HFFc6 (cell line): ENCODE measurements at regions not wholly inside any gene's neighbourhood (a gene's known extent, or its start where the extent isn't known, plus 50 kb on each side); places are given as distances from the start of the nearest gene placed in this dataset.

ENCODE experiments used
- DNase-seq: peaks from one replicate; pipeline ENCODE4 v3.0.0-alpha.2; 2018
- H3K27ac Mint-ChIP-seq: 2 replicates; pipeline ENCODE4 v1.8.0; 2020; ENCODE audit warnings: mild to moderate bottlenecking, mixed read lengths
- H3K27me3 Mint-ChIP-seq: 2 replicates; pipeline ENCODE4 v1.8.0; 2021; ENCODE audit warnings: mild to moderate bottlenecking, moderate library complexity, mixed read lengths; ENCODE audit not compliant: insufficient read depth
- H3K36me3 Mint-ChIP-seq: 2 replicates; pipeline ENCODE4 v1.8.0; 2021; ENCODE audit warnings: low read depth, mixed read lengths
- H3K4me1 Mint-ChIP-seq: 2 replicates; pipeline ENCODE4 v1.8.0; 2020; ENCODE audit warnings: low read depth, mixed read lengths
- H3K4me3 Mint-ChIP-seq: 2 replicates; pipeline ENCODE4 v1.8.0; 2020; ENCODE audit warnings: mild to moderate bottlenecking, moderate library complexity, mixed read lengths
- H3K9me3 Mint-ChIP-seq: 2 replicates; pipeline ENCODE4 v1.8.0; 2020; ENCODE audit warnings: mild to moderate bottlenecking, mixed read lengths
- TF ChIP-seq, protein P1 (sequence below): fragments of 200-600 bp; sonication (generic); IDR thresholded peaks from 2 replicates; pipeline ENCODE4 v1.5.0; 2021; ENCODE audit warnings: antibody characterized with exemption, mild to moderate bottlenecking

DNA sequence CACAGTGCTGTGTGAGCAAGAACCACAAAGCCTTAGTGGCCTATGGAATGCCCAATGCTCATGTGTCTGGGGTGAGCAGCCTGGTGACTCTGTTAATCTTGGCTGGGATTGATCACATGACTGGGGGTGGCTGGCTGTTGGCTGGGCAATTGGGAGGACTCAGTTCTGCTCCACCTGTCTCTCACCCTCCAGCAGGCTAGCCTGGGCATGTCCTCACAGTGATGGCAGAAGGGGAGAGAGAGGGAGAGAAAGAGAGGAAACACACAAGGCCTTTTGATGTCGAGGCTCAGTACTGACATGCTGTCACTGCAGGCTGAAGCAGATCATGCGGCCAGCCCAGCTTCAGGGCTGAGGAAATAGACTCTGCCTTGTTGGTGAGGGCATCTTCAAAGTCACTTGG, 136.8 kb downstream of the TBX5 start:
- H3K9me3 Mint-ChIP-seq = no peaks in the 10 kb centered on the region
- H3K4me1 Mint-ChIP-seq = peaks cover 6% of the 10 kb centered on the region
- no peak for DNase-seq

DNA sequence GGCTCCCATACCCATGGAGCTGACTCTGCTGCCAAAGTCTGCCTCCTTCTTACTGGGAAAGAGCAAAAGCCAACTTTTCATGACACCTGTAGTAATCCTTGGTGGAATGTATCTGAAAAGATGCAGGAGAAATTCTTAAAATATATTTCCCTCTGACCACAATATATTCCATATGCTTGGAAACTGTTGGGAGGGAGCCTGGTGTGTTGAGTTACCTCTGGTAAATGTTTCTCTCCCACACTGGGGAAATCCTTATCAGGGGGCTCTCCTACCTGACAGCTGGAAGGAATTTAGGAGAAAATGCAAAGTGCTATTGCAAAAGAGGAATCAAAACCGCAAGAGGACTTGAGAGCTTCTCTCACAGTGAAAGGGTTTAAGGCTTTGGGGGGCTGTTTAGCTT, 139.4 kb downstream of the TBX5 start:
- Mint-ChIP-seq H3K4me1 (peaks cover 22% of the 10 kb centered on the region), H3K4me3 (no peak overlapping the region), H3K27ac (no peak overlapping the region), H3K36me3 (no peaks in the 10 kb centered on the region), H3K27me3 (peaks cover 6% of the 10 kb centered on the region), H3K9me3 (no peaks in the 10 kb centered on the region)
- TF ChIP-seq, protein P1, sequence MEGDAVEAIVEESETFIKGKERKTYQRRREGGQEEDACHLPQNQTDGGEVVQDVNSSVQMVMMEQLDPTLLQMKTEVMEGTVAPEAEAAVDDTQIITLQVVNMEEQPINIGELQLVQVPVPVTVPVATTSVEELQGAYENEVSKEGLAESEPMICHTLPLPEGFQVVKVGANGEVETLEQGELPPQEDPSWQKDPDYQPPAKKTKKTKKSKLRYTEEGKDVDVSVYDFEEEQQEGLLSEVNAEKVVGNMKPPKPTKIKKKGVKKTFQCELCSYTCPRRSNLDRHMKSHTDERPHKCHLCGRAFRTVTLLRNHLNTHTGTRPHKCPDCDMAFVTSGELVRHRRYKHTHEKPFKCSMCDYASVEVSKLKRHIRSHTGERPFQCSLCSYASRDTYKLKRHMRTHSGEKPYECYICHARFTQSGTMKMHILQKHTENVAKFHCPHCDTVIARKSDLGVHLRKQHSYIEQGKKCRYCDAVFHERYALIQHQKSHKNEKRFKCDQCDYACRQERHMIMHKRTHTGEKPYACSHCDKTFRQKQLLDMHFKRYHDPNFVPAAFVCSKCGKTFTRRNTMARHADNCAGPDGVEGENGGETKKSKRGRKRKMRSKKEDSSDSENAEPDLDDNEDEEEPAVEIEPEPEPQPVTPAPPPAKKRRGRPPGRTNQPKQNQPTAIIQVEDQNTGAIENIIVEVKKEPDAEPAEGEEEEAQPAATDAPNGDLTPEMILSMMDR = no peak
- no peak for DNase-seq

More for the DNA sequence above, 136.8 kb downstream of the TBX5 start:
- no peak overlapping the region for H3K27ac Mint-ChIP-seq
- TF ChIP-seq, protein P1 = no peak
- peaks cover 17% of the 10 kb centered on the region for H3K27me3 Mint-ChIP-seq
- no peaks in the 10 kb centered on the region for H3K36me3 Mint-ChIP-seq
- no peak overlapping the region for H3K4me3 Mint-ChIP-seq

DNA sequence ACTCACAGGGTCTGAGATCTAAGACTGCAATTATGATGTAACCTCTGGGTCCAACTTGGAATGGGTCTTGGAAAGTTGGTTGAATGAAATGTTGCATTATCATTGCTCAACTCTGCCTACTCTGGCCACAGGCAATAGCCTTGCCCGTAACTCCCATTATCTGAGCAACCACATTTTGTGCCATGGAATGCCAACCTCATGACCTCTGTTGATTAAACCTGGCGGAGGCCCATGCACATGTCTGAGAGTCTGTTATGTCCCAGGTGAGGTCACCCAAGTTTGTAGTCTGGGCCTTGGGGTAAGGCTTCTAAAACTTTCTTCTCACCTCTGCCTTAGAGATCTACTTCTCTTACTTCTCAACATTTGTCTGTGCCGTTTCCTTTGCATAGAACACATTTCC, 140.9 kb downstream of the TBX5 start:
- no peaks in the 10 kb centered on the region for H3K36me3 Mint-ChIP-seq
- H3K27ac Mint-ChIP-seq = no peak overlapping the region
- H3K4me1 Mint-ChIP-seq = peaks cover 22% of the 10 kb centered on the region
- TF ChIP-seq, protein P1 = no peak
- peaks cover 4% of the 10 kb centered on the region for H3K27me3 Mint-ChIP-seq
- no peak overlapping the region for H3K4me3 Mint-ChIP-seq
- no peak for DNase-seq
- no peaks in the 10 kb centered on the region for H3K9me3 Mint-ChIP-seq

DNA sequence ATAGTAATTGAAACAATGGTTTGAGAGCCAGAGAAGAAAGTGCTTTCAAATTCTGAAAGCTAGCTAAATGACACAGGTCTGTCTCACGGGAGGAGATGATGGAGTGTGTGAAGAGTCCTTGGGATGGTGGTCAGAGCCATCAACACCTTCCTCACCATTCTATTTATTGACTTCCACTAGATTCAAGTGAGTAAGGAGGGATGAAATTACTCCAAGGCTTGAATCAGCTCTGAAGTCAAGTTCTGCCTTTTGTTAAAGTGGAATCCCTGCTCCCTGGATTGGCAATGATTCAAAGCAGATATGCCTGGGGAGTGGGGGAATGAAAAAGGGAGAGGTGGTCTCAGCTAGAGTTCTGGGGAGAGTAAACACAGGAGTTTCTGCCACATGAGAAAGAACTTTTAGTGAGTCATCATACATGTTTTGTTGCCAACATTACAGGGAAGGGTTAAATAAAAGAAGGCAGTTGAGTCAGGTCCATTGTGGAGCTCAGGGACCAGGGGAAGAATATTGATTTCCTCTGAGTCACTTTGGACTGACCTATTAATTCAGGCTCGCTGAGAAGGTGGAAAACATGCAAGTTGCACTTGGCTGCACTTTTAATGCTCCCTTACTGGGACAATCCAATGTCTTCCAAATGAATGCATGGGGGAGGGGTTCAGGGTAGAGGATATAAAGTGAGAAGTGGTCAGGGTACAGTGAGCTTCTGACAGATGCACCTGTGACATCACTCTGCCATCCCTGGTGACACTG, 142.7 kb downstream of the TBX5 start:
- H3K4me3 Mint-ChIP-seq = no peak overlapping the region
- no peak for DNase-seq
- no peak overlapping the region for H3K27ac Mint-ChIP-seq
- peaks cover 8% of the 10 kb centered on the region for H3K27me3 Mint-ChIP-seq
- TF ChIP-seq, protein P1 = no peak
- no peaks in the 10 kb centered on the region for H3K36me3 Mint-ChIP-seq
- H3K9me3 Mint-ChIP-seq = no peaks in the 10 kb centered on the region
- peaks cover 16% of the 10 kb centered on the region for H3K4me1 Mint-ChIP-seq

DNA sequence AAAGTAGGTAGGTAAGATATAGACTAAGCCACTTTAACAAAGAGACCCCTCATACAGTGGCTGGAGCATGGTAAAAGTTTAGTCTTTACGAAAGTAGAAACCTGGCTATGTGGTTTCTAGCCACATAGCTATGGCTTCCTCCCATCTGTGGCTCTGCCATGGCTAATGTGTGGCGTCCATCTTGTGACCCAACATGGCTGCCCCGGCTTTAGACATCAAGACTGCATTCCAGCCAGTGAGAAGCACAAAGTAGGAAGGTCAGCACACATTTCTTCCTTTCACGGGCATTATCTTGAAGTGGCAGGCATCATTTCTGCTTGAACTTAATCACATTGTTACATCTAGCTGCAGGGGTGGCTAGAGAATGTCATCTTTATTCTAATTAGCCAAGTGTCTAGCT, 148.3 kb downstream of the TBX5 start:
- Mint-ChIP-seq H3K36me3 (no peaks in the 10 kb centered on the region), H3K4me1 (peaks cover 2% of the 10 kb centered on the region), H3K9me3 (no peaks in the 10 kb centered on the region), H3K27ac (no peak overlapping the region), H3K27me3 (peaks cover 9% of the 10 kb centered on the region), H3K4me3 (no peak overlapping the region)
- no peak for DNase-seq
- TF ChIP-seq, protein P1 = no peak
